Progenitor cell of endocrine pancreas (in vitro differentiated cells): ENCODE measurements at regions not wholly inside any gene's neighbourhood (a gene's known extent, or its start where the extent isn't known, plus 50 kb on each side); places are given as distances from the start of the nearest gene placed in this dataset.

ENCODE experiments used
- DNase-seq: peaks from one replicate; pipeline ENCODE4 v3.0.0; 2021; ENCODE audit warnings: low spot score; ENCODE audit not compliant: unreplicated experiment
- H3K27ac Mint-ChIP-seq: 2 replicates; pipeline ENCODE4 v1.8.0; 2021; ENCODE audit warnings: mild to moderate bottlenecking, moderate library complexity, mixed read lengths
- H3K27me3 Mint-ChIP-seq: 2 replicates; pipeline ENCODE4 v1.8.0; 2021; ENCODE audit warnings: mixed read lengths
- H3K36me3 Mint-ChIP-seq: 2 replicates; pipeline ENCODE4 v1.8.0; 2022; ENCODE audit warnings: mixed read lengths; ENCODE audit not compliant: insufficient read depth
- H3K4me1 Mint-ChIP-seq: 2 replicates; pipeline ENCODE4 v1.8.0; 2021; ENCODE audit warnings: low read depth, mixed read lengths
- H3K4me3 Mint-ChIP-seq: 2 replicates; pipeline ENCODE4 v1.8.0; 2021; ENCODE audit warnings: low read depth, mild to moderate bottlenecking, moderate library complexity, mixed read lengths
- H3K9me3 Mint-ChIP-seq: 2 replicates; pipeline ENCODE4 v1.8.0; 2021; ENCODE audit warnings: low read depth, mixed read lengths
- TF ChIP-seq, protein P1 (sequence below): fragments of 200-600 bp; sonication (generic); IDR thresholded peaks from one replicate; pipeline ENCODE4 v1.5.0; 2021; ENCODE audit warnings: antibody characterized with exemption, mild to moderate bottlenecking; ENCODE audit not compliant: unreplicated experiment

DNA sequence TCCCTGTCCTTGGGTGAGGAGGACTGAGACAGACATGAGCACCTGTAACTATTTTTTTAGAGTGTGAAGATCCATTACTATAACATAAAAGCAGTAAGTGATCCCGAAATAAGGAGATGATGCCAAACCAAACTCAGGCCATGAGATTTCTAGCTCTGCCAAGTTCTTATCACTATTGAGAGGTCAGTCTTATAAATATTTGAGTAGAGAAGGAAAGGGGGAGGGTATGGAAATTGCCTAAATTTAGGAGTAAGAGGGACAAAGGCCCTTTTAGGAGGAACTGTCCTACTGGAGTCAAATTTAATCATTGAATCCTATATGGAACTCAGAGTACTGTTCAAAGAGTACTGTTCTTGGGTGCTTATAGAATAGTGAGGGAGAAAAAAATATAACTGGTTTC, 326.9 kb upstream of the NAALADL2 start:
- Mint-ChIP-seq H3K27ac (no peak overlapping the region), H3K9me3 (peaks cover 12% of the 10 kb centered on the region), H3K36me3 (no peaks in the 10 kb centered on the region), H3K27me3 (no peaks in the 10 kb centered on the region), H3K4me3 (no peak overlapping the region), H3K4me1 (peaks cover 16% of the 10 kb centered on the region)
- TF ChIP-seq, protein P1, sequence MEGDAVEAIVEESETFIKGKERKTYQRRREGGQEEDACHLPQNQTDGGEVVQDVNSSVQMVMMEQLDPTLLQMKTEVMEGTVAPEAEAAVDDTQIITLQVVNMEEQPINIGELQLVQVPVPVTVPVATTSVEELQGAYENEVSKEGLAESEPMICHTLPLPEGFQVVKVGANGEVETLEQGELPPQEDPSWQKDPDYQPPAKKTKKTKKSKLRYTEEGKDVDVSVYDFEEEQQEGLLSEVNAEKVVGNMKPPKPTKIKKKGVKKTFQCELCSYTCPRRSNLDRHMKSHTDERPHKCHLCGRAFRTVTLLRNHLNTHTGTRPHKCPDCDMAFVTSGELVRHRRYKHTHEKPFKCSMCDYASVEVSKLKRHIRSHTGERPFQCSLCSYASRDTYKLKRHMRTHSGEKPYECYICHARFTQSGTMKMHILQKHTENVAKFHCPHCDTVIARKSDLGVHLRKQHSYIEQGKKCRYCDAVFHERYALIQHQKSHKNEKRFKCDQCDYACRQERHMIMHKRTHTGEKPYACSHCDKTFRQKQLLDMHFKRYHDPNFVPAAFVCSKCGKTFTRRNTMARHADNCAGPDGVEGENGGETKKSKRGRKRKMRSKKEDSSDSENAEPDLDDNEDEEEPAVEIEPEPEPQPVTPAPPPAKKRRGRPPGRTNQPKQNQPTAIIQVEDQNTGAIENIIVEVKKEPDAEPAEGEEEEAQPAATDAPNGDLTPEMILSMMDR = no peak
- no peak for DNase-seq

DNA sequence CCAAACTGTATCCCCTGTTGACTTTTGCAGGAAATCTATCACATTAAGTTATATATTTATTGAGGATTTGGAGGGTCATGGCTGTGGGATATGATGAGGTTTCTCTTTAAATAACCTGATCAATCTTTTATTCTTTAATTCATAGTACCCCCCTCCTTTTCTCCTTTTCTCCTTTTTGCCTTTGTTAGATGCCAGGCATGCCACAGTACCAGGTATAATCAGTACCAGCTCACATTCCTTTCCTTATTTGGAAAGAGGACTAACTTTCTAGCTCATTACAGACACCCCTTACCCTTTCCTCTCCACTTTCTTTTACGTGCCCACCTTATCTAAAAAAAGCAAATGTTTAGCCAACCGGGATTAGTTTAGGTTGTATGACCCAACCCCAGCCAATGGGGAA, 326.4 kb upstream of the NAALADL2 start:
- H3K9me3 Mint-ChIP-seq = peaks cover 12% of the 10 kb centered on the region
- TF ChIP-seq, protein P1 = no peak
- H3K4me3 Mint-ChIP-seq = no peak overlapping the region
- no peak for DNase-seq
- no peaks in the 10 kb centered on the region for H3K27me3 Mint-ChIP-seq
- H3K4me1 Mint-ChIP-seq = peaks cover 16% of the 10 kb centered on the region
- no peak overlapping the region for H3K27ac Mint-ChIP-seq
- H3K36me3 Mint-ChIP-seq = no peaks in the 10 kb centered on the region

DNA sequence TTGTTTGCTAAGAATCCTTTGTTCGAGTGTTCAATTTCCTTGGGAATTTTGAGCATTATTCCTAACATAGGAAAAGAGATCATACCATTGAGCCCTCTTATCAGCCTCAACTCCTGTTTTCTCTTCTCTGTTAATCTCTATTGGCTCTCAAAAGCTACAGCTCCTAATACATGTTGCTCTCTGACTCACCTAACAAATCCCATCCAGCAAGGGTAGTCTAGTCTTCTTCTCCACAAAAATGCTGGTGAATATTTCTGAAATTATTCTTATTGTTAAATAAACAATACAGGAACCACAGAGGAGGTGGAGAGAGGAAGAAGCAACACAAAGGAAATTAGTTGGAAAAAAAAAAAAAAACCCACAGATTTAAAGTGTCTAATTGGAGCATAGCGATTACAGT, 325.8 kb upstream of the NAALADL2 start:
- peaks cover 16% of the 10 kb centered on the region for H3K4me1 Mint-ChIP-seq

DNA sequence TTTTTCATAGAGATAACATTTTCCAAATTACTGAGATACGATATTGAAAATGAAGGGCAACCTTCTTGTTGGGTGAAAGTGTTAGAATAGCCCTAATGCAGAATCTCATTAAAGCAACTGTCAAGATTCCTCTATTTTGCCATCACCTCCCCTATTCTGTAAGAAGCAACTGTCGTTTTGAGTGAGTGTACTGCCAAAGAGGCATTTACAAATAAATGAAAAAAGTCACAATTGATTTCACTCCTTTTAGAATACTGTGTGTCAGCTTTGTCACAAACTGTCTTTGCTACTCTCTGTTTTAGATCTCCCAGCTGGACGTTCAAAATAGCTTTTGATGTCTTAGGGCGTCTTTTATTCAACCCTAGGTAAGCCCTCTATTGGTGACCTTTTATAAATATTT, 322.8 kb upstream of the NAALADL2 start:
- Mint-ChIP-seq H3K4me3 (no peak overlapping the region), H3K27ac (no peak overlapping the region), H3K27me3 (no peaks in the 10 kb centered on the region), H3K4me1 (peaks cover 9% of the 10 kb centered on the region), H3K9me3 (peaks cover 9% of the 10 kb centered on the region), H3K36me3 (no peaks in the 10 kb centered on the region)
- DNase-seq = no peak
- TF ChIP-seq, protein P1 = no peak

More for the DNA sequence above, 325.8 kb upstream of the NAALADL2 start:
- no peak for DNase-seq
- Mint-ChIP-seq H3K9me3 (peaks cover 12% of the 10 kb centered on the region), H3K36me3 (no peaks in the 10 kb centered on the region), H3K27me3 (no peaks in the 10 kb centered on the region), H3K27ac (no peak overlapping the region), H3K4me3 (no peak overlapping the region)
- TF ChIP-seq, protein P1 = no peak

DNA sequence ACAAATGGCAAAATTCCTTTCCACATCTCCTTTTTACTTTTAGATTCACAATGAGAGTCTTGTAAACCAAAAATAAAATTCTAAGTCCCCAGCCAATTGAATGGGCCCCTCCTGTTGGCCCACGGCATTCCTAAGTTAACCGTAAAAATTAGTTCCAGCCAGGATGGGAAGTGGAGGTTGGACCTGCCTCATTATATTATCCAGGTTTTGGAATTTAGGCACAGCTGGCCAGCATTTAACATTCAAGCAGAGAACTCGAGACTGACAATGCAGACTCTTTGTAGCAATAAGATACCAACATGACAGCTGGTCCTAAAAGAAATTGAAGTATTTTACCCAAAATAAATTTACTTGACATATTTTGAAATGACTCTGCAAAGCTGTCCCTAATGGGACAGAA, 321.0 kb upstream of the NAALADL2 start:
- Mint-ChIP-seq H3K27me3 (no peaks in the 10 kb centered on the region), H3K4me3 (no peak overlapping the region), H3K27ac (no peak overlapping the region), H3K36me3 (no peaks in the 10 kb centered on the region), H3K4me1 (peaks cover 1% of the 10 kb centered on the region), H3K9me3 (no peaks in the 10 kb centered on the region)
- no peak for DNase-seq
- TF ChIP-seq, protein P1 = no peak
